H9 (cell line): ENCODE measurements at regions not wholly inside any gene's neighbourhood (a gene's known extent, or its start where the extent isn't known, plus 50 kb on each side); places are given as distances from the start of the nearest gene placed in this dataset.

ENCODE experiments used
- DNase-seq: peaks from one replicate; pipeline ENCODE4 v3.0.0-alpha.2; 2017
- H2AFZ ChIP-seq: one replicate; pipeline ENCODE4 v1.6.1; 2013; ENCODE audit warnings: mild to moderate bottlenecking, low read length, control low read depth, moderate library complexity
- H2AK5ac ChIP-seq: 2 replicates; pipeline ENCODE4 v1.6.1; 2013; ENCODE audit warnings: low read length, control low read depth, mixed read lengths; ENCODE audit not compliant: insufficient read length
- H2BK120ac ChIP-seq: one replicate; pipeline ENCODE4 v1.6.1; 2013; ENCODE audit warnings: low read depth, mild to moderate bottlenecking, low read length, control low read depth, inconsistent platforms; ENCODE audit not compliant: poor library complexity, severe bottlenecking
- H2BK12ac ChIP-seq: 2 replicates; pipeline ENCODE4 v1.6.1; 2013; ENCODE audit warnings: low read length, control low read depth, mixed read lengths, low read depth; ENCODE audit not compliant: insufficient read length
- H2BK15ac ChIP-seq: 2 replicates; pipeline ENCODE4 v1.6.1; 2013; ENCODE audit warnings: low read depth, low read length, control low read depth
- H2BK20ac ChIP-seq: one replicate; pipeline ENCODE4 v1.6.1; 2013; ENCODE audit warnings: low read depth, mild to moderate bottlenecking, low read length, control low read depth, inconsistent platforms; ENCODE audit not compliant: poor library complexity, severe bottlenecking
- H2BK5ac ChIP-seq: 2 replicates; pipeline ENCODE4 v1.6.1; 2013; ENCODE audit warnings: low read length, control low read depth, mixed read lengths; ENCODE audit not compliant: insufficient read length
- H3K14ac ChIP-seq: 2 replicates; pipeline ENCODE4 v1.6.1; 2013; ENCODE audit warnings: low read length, control low read depth; ENCODE audit not compliant: insufficient read depth
- H3K18ac ChIP-seq: 2 replicates; pipeline ENCODE4 v1.6.1; 2013; ENCODE audit warnings: low read depth, mild to moderate bottlenecking, mixed read lengths, low read length, control low read depth; ENCODE audit not compliant: insufficient read length
- H3K23ac ChIP-seq: 2 replicates; pipeline ENCODE4 v1.6.1; 2013; ENCODE audit warnings: low read length, control low read depth, mixed read lengths, low read depth; ENCODE audit not compliant: insufficient read length
- H3K23me2 ChIP-seq: 2 replicates; pipeline ENCODE4 v1.6.1; 2013; ENCODE audit warnings: low read depth, mild to moderate bottlenecking, mixed read lengths, low read length, control low read depth; ENCODE audit not compliant: insufficient read length, poor library complexity, severe bottlenecking
- H3K27ac ChIP-seq: 2 replicates; pipeline ENCODE4 v1.5.1; 2013; ENCODE audit warnings: low read length, control low read depth, mixed read lengths, low read depth; ENCODE audit not compliant: insufficient read length
- H3K27me3 ChIP-seq: 2 replicates; pipeline ENCODE4 v1.6.1; 2013; ENCODE audit warnings: low read length, control low read depth, inconsistent platforms; ENCODE audit not compliant: insufficient read depth
- H3K4ac ChIP-seq: 2 replicates; pipeline ENCODE4 v1.6.1; 2013; ENCODE audit warnings: low read depth, mild to moderate bottlenecking, control low read depth, inconsistent platforms, low read length, moderate library complexity
- H3K4me1 ChIP-seq: 2 replicates; pipeline ENCODE4 v1.6.1; 2013; ENCODE audit warnings: low read length, control low read depth, inconsistent platforms; ENCODE audit not compliant: insufficient read depth
- H3K4me2 ChIP-seq: 2 replicates; pipeline ENCODE4 v1.6.1; 2013; ENCODE audit warnings: low read length, control low read depth, mixed read lengths; ENCODE audit not compliant: insufficient read length, insufficient read depth
- H3K56ac ChIP-seq: 2 replicates; pipeline ENCODE4 v1.6.1; 2013; ENCODE audit warnings: low read depth, mild to moderate bottlenecking, mixed read lengths, low read length, control low read depth; ENCODE audit not compliant: insufficient read length
- H3K79me1 ChIP-seq: 2 replicates; pipeline ENCODE4 v1.6.1; 2013; ENCODE audit warnings: low read depth, mild to moderate bottlenecking, moderate library complexity, low read length, control low read depth, inconsistent platforms; ENCODE audit not compliant: insufficient read depth, poor library complexity, severe bottlenecking
- H3K79me2 ChIP-seq: 2 replicates; pipeline ENCODE4 v1.6.1; 2013; ENCODE audit warnings: low read length, control low read depth, inconsistent platforms; ENCODE audit not compliant: insufficient read depth
- H3K9ac ChIP-seq: 2 replicates; pipeline ENCODE4 v1.6.1; 2013; ENCODE audit warnings: low read length, control low read depth, mixed read lengths; ENCODE audit not compliant: insufficient read length; ENCODE audit errors: extremely low read depth
- H3K9me3 ChIP-seq: one replicate; pipeline ENCODE4 v1.6.1; 2013; ENCODE audit warnings: low read depth, low read length, inconsistent platforms; ENCODE audit not compliant: control insufficient read depth
- H3T11ph ChIP-seq: one replicate; pipeline ENCODE4 v1.6.1; 2013; ENCODE audit warnings: mild to moderate bottlenecking, low read length, control low read depth, inconsistent platforms
- H4K20me1 ChIP-seq: one replicate; pipeline ENCODE4 v1.6.1; 2013; ENCODE audit not compliant: control insufficient read depth, insufficient read length, insufficient read depth
- H4K5ac ChIP-seq: 2 replicates; pipeline ENCODE4 v1.6.1; 2013; ENCODE audit warnings: low read depth, mild to moderate bottlenecking, mixed read lengths, low read length, control low read depth; ENCODE audit not compliant: insufficient read length
- H4K8ac ChIP-seq: replicated peaks from 2 replicates; pipeline ENCODE4 v1.6.1; 2013; ENCODE audit warnings: low read length, control low read depth, mixed read lengths, low read depth; ENCODE audit not compliant: insufficient read length
- H4K91ac ChIP-seq: 2 replicates; pipeline ENCODE4 v1.6.1; 2013; ENCODE audit warnings: low read depth, mild to moderate bottlenecking, moderate library complexity, mixed read lengths, low read length, control low read depth; ENCODE audit not compliant: insufficient read length
- H3K27ac Mint-ChIP-seq, 3 experiments: 2 replicates in 2 of 3; 3 replicates in 1 of 3; pipeline ENCODE4 v1.8.0; 2020 to 2021; ENCODE audit warnings: mixed read lengths in 3 of 3, mild to moderate bottlenecking in 1 of 3, moderate library complexity in 1 of 3
- H3K27me3 Mint-ChIP-seq: 2 replicates; pipeline ENCODE4 v1.8.0; 2021; ENCODE audit warnings: low read depth, mild to moderate bottlenecking, moderate library complexity, mixed read lengths
- H3K36me3 Mint-ChIP-seq, 3 experiments: 2 replicates in 2 of 3; 3 replicates in 1 of 3; pipeline ENCODE4 v1.8.0; 2020 to 2021; ENCODE audit warnings: low read depth in 3 of 3, mixed read lengths in 3 of 3; ENCODE audit not compliant: insufficient read depth in 1 of 3
- H3K4me1 Mint-ChIP-seq, 2 experiments: 2 replicates each; pipeline ENCODE4 v1.8.0; 2020; ENCODE audit warnings: mixed read lengths in 2 of 2
- H3K4me3 Mint-ChIP-seq, 2 experiments: 2 replicates in 1 of 2; 3 replicates in 1 of 2; pipeline ENCODE4 v1.8.0; 2020 to 2021; ENCODE audit warnings: mild to moderate bottlenecking in 2 of 2, mixed read lengths in 2 of 2, moderate library complexity in 1 of 2
- H3K9me3 Mint-ChIP-seq, 2 experiments: 2 replicates in 1 of 2; 3 replicates in 1 of 2; pipeline ENCODE4 v1.8.0; 2020; ENCODE audit warnings: mild to moderate bottlenecking in 2 of 2, mixed read lengths in 2 of 2, moderate library complexity in 1 of 2
- CTCF ChIP-seq: fragments of 200-600 bp; sonication (generic); conservative IDR thresholded peaks from 3 replicates; pipeline ENCODE4 v1.8.0; 2021; ENCODE audit warnings: antibody characterized with exemption, mild to moderate bottlenecking
- WGBS: extraction: QIAGEN DNeasy Blood & Tissue Kit; methylation state at CpG from one replicate; pipeline ENCODE4 v1.1.7; 2013; ENCODE audit warnings: missing lambda C conversion rate, low lambda C conversion rate, mixed read lengths; ENCODE audit not compliant: insufficient read length; ENCODE audit errors: extremely low coverage; 5-methylcytosine and 5-hydroxymethylcytosine counted together

GRCh38 chr9:15068261-15068660, 158.0 kb upstream of the FREM1 start:
- Histone ChIP-seq H3T11ph (no peak overlapping the region), H3K18ac (no peak overlapping the region), H3K23me2 (no peaks in the 10 kb centered on the region), H3K4me2 (no peak overlapping the region), H3K56ac (no peak overlapping the region), H4K8ac (no peak overlapping the region), H4K5ac (no peak overlapping the region), H3K27ac (no peak overlapping the region), H3K23ac (no peak overlapping the region), H3K4me1 (no peaks in the 10 kb centered on the region), H2BK120ac (no peak overlapping the region), H3K79me1 (no peaks in the 10 kb centered on the region), H2BK20ac (no peak overlapping the region), H3K79me2 (no peaks in the 10 kb centered on the region), H4K20me1 (no peaks in the 10 kb centered on the region), H2AFZ (no peak overlapping the region), H3K9me3 (no peaks in the 10 kb centered on the region), H2AK5ac (no peak overlapping the region), H2BK15ac (no peak overlapping the region), H3K27me3 (no peaks in the 10 kb centered on the region), H4K91ac (no peak overlapping the region), H2BK5ac (no peak overlapping the region), H2BK12ac (no peak overlapping the region), H3K9ac (no peak overlapping the region), H3K14ac (no peak overlapping the region), H3K4ac (no peak overlapping the region)
- no peak for DNase-seq
- Mint-ChIP-seq H3K27me3 (no peaks in the 10 kb centered on the region), H3K36me3 (no peaks in the 10 kb centered on the region; a peak in 1 of 7 replicates), H3K9me3 (0 out of 5 replicates have a peak, but pooled peaks cover 0 to 7% of the 10 kb centered on the region in 2 experiments), H3K4me3 (no peak overlapping the region), H3K4me1 (no peaks in the 10 kb centered on the region), H3K27ac (no peak overlapping the region)
- no CpG with 5 or more reads among the region's 4 CpGs for WGBS
- TF ChIP-seq CTCF: no peak
